ENCODE measurements at regions not wholly inside any gene's neighbourhood (a gene's known extent, or its start where the extent isn't known, plus 50 kb on each side); places are given as distances from the start of the nearest gene placed in this dataset.

- in situ Hi-C loops (cut with MboI) (no loop called here), intact Hi-C loops (cut with micrococcal nuclease) (no loop called here)
- Histone ChIP-seq H3K4me2 (ENCODE audit: insufficient read depth, low read length) (no peak overlapping the region), H3K9me3 (replicated peaks; ENCODE audit: control insufficient read depth, insufficient read depth, low read depth, low read length) (no peaks in the 10 kb centered on the region), H3K9me1 (ENCODE audit: control insufficient read depth, insufficient read depth, low read length) (no peaks in the 10 kb centered on the region), H4K20me1 (replicated peaks; ENCODE audit: control insufficient read depth, insufficient read depth, low read length) (no peaks in the 10 kb centered on the region), H3K27ac (ENCODE audit: extremely low read depth, low read depth, low read length) (no peak overlapping the region), H3K27me3 (ENCODE audit: control insufficient read depth in 2 of 2, insufficient read depth in 2 of 2, low read length in 2 of 2) (no peaks in the 10 kb centered on the region), H3K79me2 (ENCODE audit: control insufficient read depth, insufficient read depth, low read length) (no peaks in the 10 kb centered on the region), H2AFZ (ENCODE audit: low read depth, low read length) (no peak overlapping the region), H3K4me3 (no peak overlapping the region), H3K9ac (ENCODE audit: insufficient read depth in 1 of 2, low read depth in 2 of 2, low read length in 2 of 2) (no peak overlapping the region), H3K36me3 (ENCODE audit: control insufficient read depth, insufficient read depth, low read length) (no peaks in the 10 kb centered on the region), H3K4me1 (replicated peaks in 1 of 2; ENCODE audit: control insufficient read depth in 2 of 2, insufficient read depth in 2 of 2, low read length in 2 of 2) (no peaks in the 10 kb centered on the region)
- 6% methylated on average over 1 of the region's 1 CpG for WGBS (ENCODE audit: insufficient coverage, low coverage, missing lambda C conversion rate)
- ChIA-PET POLR2A (no interaction called here), CTCF (ENCODE audit: low intra/inter-chr PET ratio) (no interaction called here)
- no peak for ATAC-seq
- DNase-seq (ENCODE audit: extremely low read depth in 1 of 4, low spot score in 3 of 4), result no peak
- FAIRE-seq, result no peak
- no TSS peak for BruUV-seq (replicated peaks)
- TF ChIP-seq ZNF780A (CRISPR knock-in tag; IDR thresholded peaks at IDR 0.05) (no peak), MTA3 (IDR thresholded peaks at IDR 0.05; ENCODE audit: borderline replicate concordance) (no peak), NFXL1 (CRISPR knock-in tag; IDR thresholded peaks at IDR 0.05) (no peak), ZBTB43 (CRISPR knock-in tag; IDR thresholded peaks at IDR 0.05) (no peak), ATF6 (CRISPR knock-in tag; IDR thresholded peaks at IDR 0.05) (no peak), SREBF1 (IDR thresholded peaks at IDR 0.05; ENCODE audit: borderline replicate concordance, low read depth, low read length) (no peak), ZNF324 (CRISPR knock-in tag; IDR thresholded peaks at IDR 0.05) (no peak), POLR2H (tag; IDR thresholded peaks at IDR 0.05; ENCODE audit: low read depth) (no peak), ZNF212 (CRISPR knock-in tag; IDR thresholded peaks at IDR 0.05) (no peak), E2F3 (CRISPR knock-in tag; IDR thresholded peaks at IDR 0.05) (no peak), CUX1 (CRISPR knock-in tag; IDR thresholded peaks at IDR 0.05) (no peak), HIVEP1 (CRISPR knock-in tag; IDR thresholded peaks at IDR 0.05) (no peak), SETDB1 (IDR thresholded peaks at IDR 0.05; ENCODE audit: low read length) (no peak), SIRT6 (IDR thresholded peaks at IDR 0.05; ENCODE audit: low read depth, low read length) (no peak), CBX1 (IDR thresholded peaks at IDR 0.05; ENCODE audit: low read depth) (no peak), XRCC4 (IDR thresholded peaks at IDR 0.05; ENCODE audit: extremely low read depth, insufficient read depth, insufficient read length) (no peak), KLF10 (CRISPR knock-in tag; IDR thresholded peaks at IDR 0.05) (no peak), HDGF (IDR thresholded peaks at IDR 0.05) (no peak), NCOR1 (IDR thresholded peaks at IDR 0.05) (no peak)
Observed at GRCh38 chr5:124355928-124356327, 390.5 kb downstream of the ZNF608 start.

Data from K562 (cell line).